ENCODE measurements at regions not wholly inside any gene's neighbourhood (a gene's known extent, or its start where the extent isn't known, plus 50 kb on each side); places are given as distances from the start of the nearest gene placed in this dataset.

- Histone ChIP-seq H3K9me3 (ENCODE audit: control insufficient read depth in 1 of 2, insufficient read depth in 1 of 2, low read length in 2 of 2) (no peaks in the 10 kb centered on the region), H3K27ac (ENCODE audit: low read depth in 1 of 2, low read length in 2 of 2) (no peak overlapping the region), H3K4me1 (ENCODE audit: insufficient read depth, low read length) (no peaks in the 10 kb centered on the region), H3K27me3 (ENCODE audit: control insufficient read depth in 1 of 2, insufficient read depth in 2 of 2, low read length in 2 of 2) (no peaks in the 10 kb centered on the region), H3K36me3 (ENCODE audit: insufficient read depth, low read length) (no peaks in the 10 kb centered on the region), H3K4me3 (ENCODE audit: low read length) (no peak overlapping the region)
- Mint-ChIP-seq H3K4me3 (no peak overlapping the region), H3K9me3 (no peaks in the 10 kb centered on the region), H3K27me3 (no peaks in the 10 kb centered on the region), H3K27ac (no peak overlapping the region), H3K4me1 (ENCODE audit: low read depth) (no peaks in the 10 kb centered on the region), H3K36me3 (ENCODE audit: low read depth) (no peaks in the 10 kb centered on the region)
- ChIA-PET POLR2A (no interaction called here), CTCF (no interaction called here)
- no peak for TF ChIP-seq CTCF (IDR thresholded peaks at IDR 0.05)
- ATAC-seq (ENCODE audit: poor library complexity) = no peak
- intact Hi-C loops (cut with DNase I, micrococcal nuclease) = no loop called here
- peak in 2 of 14 experiments; percentile 2 to 14 for DNase-seq
Observed at GRCh38 chrX:40385682-40386081, 195.1 kb upstream of the ATP6AP2 start.

GRCh38 chrX:40385256-40385655, 195.5 kb upstream of the ATP6AP2 start:
- Histone ChIP-seq H3K27me3 (ENCODE audit: control insufficient read depth in 1 of 2, insufficient read depth in 2 of 2, low read length in 2 of 2) (no peaks in the 10 kb centered on the region), H3K9me3 (ENCODE audit: control insufficient read depth in 1 of 2, insufficient read depth in 1 of 2, low read length in 2 of 2) (no peaks in the 10 kb centered on the region), H3K4me3 (ENCODE audit: low read length) (no peak overlapping the region), H3K36me3 (ENCODE audit: insufficient read depth, low read length) (no peaks in the 10 kb centered on the region), H3K27ac (ENCODE audit: low read depth in 1 of 2, low read length in 2 of 2) (no peak overlapping the region), H3K4me1 (ENCODE audit: insufficient read depth, low read length) (no peaks in the 10 kb centered on the region)
- H3K27ac Mint-ChIP-seq = no peak overlapping the region
- ChIA-PET POLR2A (no interaction called here), CTCF (no interaction called here)
- DNase-seq = peak in 2 of 14 experiments; percentile 7 to 18
- H3K9me3 Mint-ChIP-seq = no peaks in the 10 kb centered on the region
- H3K27me3 Mint-ChIP-seq = no peaks in the 10 kb centered on the region
- TF ChIP-seq CTCF (IDR thresholded peaks at IDR 0.05) = no peak
- ATAC-seq (ENCODE audit: poor library complexity) = no peak
- H3K4me3 Mint-ChIP-seq = no peak overlapping the region
- intact Hi-C loops (cut with DNase I, micrococcal nuclease) = no loop called here
- H3K4me1 Mint-ChIP-seq (ENCODE audit: low read depth) = no peaks in the 10 kb centered on the region
- H3K36me3 Mint-ChIP-seq (ENCODE audit: low read depth) = no peaks in the 10 kb centered on the region

GRCh38 chrX:40383969-40384368, 196.8 kb upstream of the ATP6AP2 start:
- ATAC-seq (ENCODE audit: poor library complexity) = no peak
- DNase-seq = peak in 1 of 14 experiments; percentile 2
- CTCF ChIA-PET = no interaction called here
- Mint-ChIP-seq H3K9me3 (no peaks in the 10 kb centered on the region), H3K4me3 (no peak overlapping the region), H3K27ac (no peak overlapping the region), H3K36me3 (ENCODE audit: low read depth) (no peaks in the 10 kb centered on the region), H3K4me1 (ENCODE audit: low read depth) (no peaks in the 10 kb centered on the region), H3K27me3 (no peaks in the 10 kb centered on the region)
- POLR2A ChIA-PET = no interaction called here
- no peak for TF ChIP-seq CTCF (IDR thresholded peaks at IDR 0.05)
- no peaks in the 10 kb centered on the region for H3K9me3 ChIP-seq (ENCODE audit: control insufficient read depth in 1 of 2, insufficient read depth in 1 of 2, low read length in 2 of 2)
- no peaks in the 10 kb centered on the region for H3K36me3 ChIP-seq (ENCODE audit: insufficient read depth, low read length)
- no peak overlapping the region for H3K27ac ChIP-seq (ENCODE audit: low read depth in 1 of 2, low read length in 2 of 2)
- no peaks in the 10 kb centered on the region for H3K4me1 ChIP-seq (ENCODE audit: insufficient read depth, low read length)
- intact Hi-C loops (cut with DNase I, micrococcal nuclease) = no loop called here
- no peaks in the 10 kb centered on the region for H3K27me3 ChIP-seq (ENCODE audit: control insufficient read depth in 1 of 2, insufficient read depth in 2 of 2, low read length in 2 of 2)
- H3K4me3 ChIP-seq (ENCODE audit: low read length) = no peak overlapping the region
